A673 (cell line): ENCODE measurements at regions not wholly inside any gene's neighbourhood (a gene's known extent, or its start where the extent isn't known, plus 50 kb on each side); places are given as distances from the start of the nearest gene placed in this dataset.

Experiments
- EZH2 ChIP-seq: fragments of 200-600 bp; sonication (generic); IDR thresholded peaks from 2 replicates; pipeline ENCODE4 v1.6.1; 2017; ENCODE audit warnings: borderline replicate concordance, low read depth, mild to moderate bottlenecking, mixed read lengths, antibody characterized with exemption, low read length; ENCODE audit not compliant: poor library complexity, severe bottlenecking
- TF ChIP-seq, protein P1 (sequence below): fragments of 300-800, 200-600 bp; sonication (generic); conservative IDR thresholded peaks from 2 replicates; pipeline ENCODE4 v1.5.1; 2017; ENCODE audit warnings: low read depth, mild to moderate bottlenecking, antibody characterized with exemption, low read length, moderate library complexity, mixed read lengths

DNA sequence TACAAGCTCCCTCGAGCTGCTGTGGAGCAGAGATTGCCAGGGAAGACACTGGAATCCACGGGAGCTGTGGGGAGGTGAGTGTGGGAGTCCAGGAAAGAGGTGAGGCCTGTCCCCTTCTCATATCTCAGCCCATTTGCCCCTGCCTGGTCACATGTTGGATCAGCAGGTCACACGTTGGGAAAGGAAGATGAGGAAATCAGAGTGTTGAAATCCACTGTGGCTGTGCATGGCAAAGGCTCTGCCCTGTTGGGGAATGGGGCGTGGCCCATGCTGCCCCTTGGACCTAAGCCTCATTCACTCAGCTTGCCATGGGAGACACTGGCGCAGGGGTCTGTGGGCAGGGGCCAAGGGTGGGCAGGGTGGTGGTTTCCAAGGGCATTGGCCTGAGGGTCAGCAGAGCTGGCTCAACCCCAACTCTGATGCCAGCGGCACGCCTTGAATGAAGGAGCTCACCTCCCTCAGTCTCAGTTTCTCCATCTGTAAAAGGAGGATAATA, 85.4 kb upstream of the CPEB4 start:
- no peak for TF ChIP-seq EZH2
- TF ChIP-seq, protein P1, sequence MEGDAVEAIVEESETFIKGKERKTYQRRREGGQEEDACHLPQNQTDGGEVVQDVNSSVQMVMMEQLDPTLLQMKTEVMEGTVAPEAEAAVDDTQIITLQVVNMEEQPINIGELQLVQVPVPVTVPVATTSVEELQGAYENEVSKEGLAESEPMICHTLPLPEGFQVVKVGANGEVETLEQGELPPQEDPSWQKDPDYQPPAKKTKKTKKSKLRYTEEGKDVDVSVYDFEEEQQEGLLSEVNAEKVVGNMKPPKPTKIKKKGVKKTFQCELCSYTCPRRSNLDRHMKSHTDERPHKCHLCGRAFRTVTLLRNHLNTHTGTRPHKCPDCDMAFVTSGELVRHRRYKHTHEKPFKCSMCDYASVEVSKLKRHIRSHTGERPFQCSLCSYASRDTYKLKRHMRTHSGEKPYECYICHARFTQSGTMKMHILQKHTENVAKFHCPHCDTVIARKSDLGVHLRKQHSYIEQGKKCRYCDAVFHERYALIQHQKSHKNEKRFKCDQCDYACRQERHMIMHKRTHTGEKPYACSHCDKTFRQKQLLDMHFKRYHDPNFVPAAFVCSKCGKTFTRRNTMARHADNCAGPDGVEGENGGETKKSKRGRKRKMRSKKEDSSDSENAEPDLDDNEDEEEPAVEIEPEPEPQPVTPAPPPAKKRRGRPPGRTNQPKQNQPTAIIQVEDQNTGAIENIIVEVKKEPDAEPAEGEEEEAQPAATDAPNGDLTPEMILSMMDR, result no peak
